Central memory CD8-positive, alpha-beta T cell (primary cell): ENCODE measurements at regions not wholly inside any gene's neighbourhood (a gene's known extent, or its start where the extent isn't known, plus 50 kb on each side); places are given as distances from the start of the nearest gene placed in this dataset.

Experiments used
- ATAC-seq: fragments of 150-1000 bp; cut with Tn5 transposase; replicated peaks from 2 replicates; pipeline ENCODE4 v1.10.0; 2022; ENCODE audit warnings: mild to moderate bottlenecking, moderate FRiP score, moderate number of reproducible peaks; ENCODE audit not compliant: poor library complexity, severe bottlenecking; ENCODE audit errors: extremely low read depth
- DNase-seq, 2 donors: peaks; one replicate each; pipeline ENCODE4 v3.0.0; 2021; ENCODE audit warnings: low spot score in 2 of 2
- H3K27ac Mint-ChIP-seq: one replicate; pipeline ENCODE4 v1.8.0; 2022; ENCODE audit warnings: low read depth, mild to moderate bottlenecking, moderate library complexity, mixed read lengths
- H3K27me3 Mint-ChIP-seq: one replicate; pipeline ENCODE4 v1.8.0; 2022; ENCODE audit warnings: mixed read lengths
- H3K36me3 Mint-ChIP-seq: one replicate; pipeline ENCODE4 v1.8.0; 2022; ENCODE audit warnings: mild to moderate bottlenecking, moderate library complexity, mixed read lengths; ENCODE audit not compliant: insufficient read depth
- H3K4me1 Mint-ChIP-seq: one replicate; pipeline ENCODE4 v1.8.0; 2022; ENCODE audit warnings: mixed read lengths
- H3K4me3 Mint-ChIP-seq: one replicate; pipeline ENCODE4 v1.8.0; 2022; ENCODE audit warnings: mild to moderate bottlenecking, moderate library complexity, mixed read lengths
- H3K9me3 Mint-ChIP-seq: one replicate; pipeline ENCODE4 v1.8.0; 2022; ENCODE audit warnings: mixed read lengths

DNA sequence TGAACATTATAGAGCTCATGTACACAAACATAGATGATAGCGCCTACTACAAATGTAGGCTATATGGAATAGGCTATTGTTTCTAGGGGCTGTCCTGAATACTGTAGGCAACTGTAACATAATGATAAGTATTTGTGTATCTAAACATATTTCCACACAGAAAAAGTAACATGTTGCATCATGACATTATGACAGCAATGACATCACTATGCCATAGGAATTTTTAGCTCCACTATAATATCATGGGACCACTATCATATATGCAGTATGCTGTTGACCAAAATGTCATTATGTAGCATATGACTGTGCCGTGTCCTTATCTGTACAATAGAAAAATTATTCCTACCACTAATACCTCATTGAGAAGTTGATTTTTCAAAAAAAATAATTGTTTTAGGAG, 96.7 kb upstream of the SSTR1 start:
- Mint-ChIP-seq H3K27ac (no peak overlapping the region), H3K9me3 (peaks cover 6% of the 10 kb centered on the region), H3K27me3 (no peaks in the 10 kb centered on the region), H3K4me3 (no peak overlapping the region), H3K36me3 (peaks cover 2% of the 10 kb centered on the region), H3K4me1 (peaks cover 9% of the 10 kb centered on the region)
- DNase-seq (no peak), ATAC-seq (no peak)

DNA sequence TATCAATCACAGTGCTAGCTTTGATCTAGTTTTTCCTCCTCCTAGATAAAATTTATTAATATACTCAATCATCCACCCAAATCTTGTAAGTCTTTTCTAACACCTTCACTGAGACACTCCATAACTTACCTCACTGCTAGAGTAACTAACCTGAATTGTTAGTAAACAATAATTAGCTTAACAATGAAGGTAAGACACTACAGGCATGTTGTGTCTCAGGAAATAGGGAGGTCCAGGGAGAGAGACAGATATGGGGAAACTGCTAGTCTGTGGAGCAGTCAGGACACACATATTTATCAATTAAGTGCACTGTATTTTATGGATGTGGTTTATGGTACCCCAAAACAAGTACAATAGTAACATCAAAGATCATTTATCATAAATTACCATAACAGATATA, 94.2 kb upstream of the SSTR1 start:
- no peak overlapping the region for H3K27ac Mint-ChIP-seq
- no peak overlapping the region for H3K4me3 Mint-ChIP-seq
- ATAC-seq: no peak
- no peak for DNase-seq
- H3K36me3 Mint-ChIP-seq: no peaks in the 10 kb centered on the region
- no peaks in the 10 kb centered on the region for H3K27me3 Mint-ChIP-seq
- peaks cover 6% of the 10 kb centered on the region for H3K9me3 Mint-ChIP-seq
- H3K4me1 Mint-ChIP-seq: no peaks in the 10 kb centered on the region

DNA sequence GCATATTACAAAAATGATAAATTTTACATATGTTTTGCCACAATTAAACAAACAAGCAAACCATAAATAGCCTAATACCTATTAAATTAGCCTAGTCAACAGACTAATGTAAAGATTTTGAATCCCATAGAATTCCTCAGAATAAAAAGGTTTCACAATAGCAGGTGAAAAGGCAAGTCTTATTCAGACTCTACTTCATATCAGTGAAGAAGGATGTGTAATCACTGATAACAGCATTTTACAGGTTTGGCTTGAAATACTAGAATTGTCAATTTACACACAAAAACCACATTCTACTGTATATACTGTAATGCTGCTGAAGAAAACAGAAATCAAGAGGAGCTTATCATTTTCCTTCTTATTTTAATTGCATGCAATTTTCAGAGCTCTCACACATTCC, 90.8 kb upstream of the SSTR1 start:
- Mint-ChIP-seq H3K27ac (no peak overlapping the region), H3K9me3 (no peaks in the 10 kb centered on the region), H3K4me3 (no peak overlapping the region), H3K4me1 (peaks cover 5% of the 10 kb centered on the region), H3K36me3 (no peaks in the 10 kb centered on the region), H3K27me3 (no peaks in the 10 kb centered on the region)
- DNase-seq (no peak), ATAC-seq (no peak)

DNA sequence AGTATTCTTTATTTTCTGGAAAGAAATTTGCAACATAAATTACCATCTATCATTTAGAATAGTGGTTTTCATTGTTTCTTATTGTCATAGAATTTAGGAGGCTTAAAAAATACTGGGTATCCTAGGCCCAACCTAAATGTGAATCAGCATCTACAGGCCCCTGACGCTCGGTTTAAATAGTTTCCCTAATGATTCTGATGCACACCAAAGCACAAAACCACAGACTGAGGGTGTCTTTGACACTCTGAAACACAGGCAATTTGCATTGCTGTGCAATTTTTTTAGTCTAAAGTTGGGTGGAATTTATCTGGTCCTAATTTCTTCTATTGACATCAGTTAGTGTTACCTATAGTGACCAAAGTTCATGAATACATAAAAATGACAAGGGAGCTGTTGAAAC, 87.6 kb upstream of the SSTR1 start:
- no peaks in the 10 kb centered on the region for H3K27me3 Mint-ChIP-seq
- H3K4me3 Mint-ChIP-seq: no peak overlapping the region
- H3K4me1 Mint-ChIP-seq: peaks cover 9% of the 10 kb centered on the region
- no peaks in the 10 kb centered on the region for H3K36me3 Mint-ChIP-seq
- DNase-seq (no peak), ATAC-seq (no peak)
- no peak overlapping the region for H3K27ac Mint-ChIP-seq
- H3K9me3 Mint-ChIP-seq: no peaks in the 10 kb centered on the region

DNA sequence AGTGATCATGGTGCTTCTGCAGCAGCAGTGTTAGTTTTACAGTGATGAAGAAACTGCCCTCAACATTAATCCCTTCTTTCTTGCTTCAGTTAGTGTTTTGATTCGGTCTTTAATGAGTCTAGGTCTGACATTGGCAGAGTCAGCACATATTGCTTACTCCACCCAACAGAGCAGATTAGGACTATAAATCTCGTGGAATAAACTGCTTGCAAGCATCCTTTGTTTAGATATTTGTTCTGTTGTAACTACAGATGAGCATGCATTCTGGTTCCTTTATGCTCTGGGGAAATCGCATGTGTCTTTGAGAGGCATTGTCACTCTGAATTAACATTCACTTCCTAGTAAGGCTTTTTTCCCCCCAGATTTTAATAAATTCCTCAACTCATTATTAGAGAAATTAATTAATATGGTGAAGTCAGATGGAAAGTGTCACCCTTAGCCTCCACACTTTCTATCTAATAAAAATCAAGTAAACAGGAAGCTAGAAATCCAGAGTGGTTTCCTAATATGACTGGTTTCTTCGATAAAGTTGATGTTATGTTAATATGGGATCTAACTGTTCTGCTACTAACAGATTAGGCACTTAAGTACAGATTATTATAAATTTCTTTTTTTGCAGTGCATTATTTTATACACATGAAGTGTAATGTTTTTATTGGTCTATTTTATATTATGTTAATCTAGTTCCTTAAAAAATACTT, 86.2 kb upstream of the SSTR1 start:
- Mint-ChIP-seq H3K27me3 (no peaks in the 10 kb centered on the region), H3K4me1 (peaks cover 9% of the 10 kb centered on the region), H3K27ac (peak overlapping the region; percentile 6), H3K4me3 (peak overlapping the region; percentile 2), H3K36me3 (no peaks in the 10 kb centered on the region), H3K9me3 (no peaks in the 10 kb centered on the region)
- DNase-seq (no peak), ATAC-seq (no peak)

DNA sequence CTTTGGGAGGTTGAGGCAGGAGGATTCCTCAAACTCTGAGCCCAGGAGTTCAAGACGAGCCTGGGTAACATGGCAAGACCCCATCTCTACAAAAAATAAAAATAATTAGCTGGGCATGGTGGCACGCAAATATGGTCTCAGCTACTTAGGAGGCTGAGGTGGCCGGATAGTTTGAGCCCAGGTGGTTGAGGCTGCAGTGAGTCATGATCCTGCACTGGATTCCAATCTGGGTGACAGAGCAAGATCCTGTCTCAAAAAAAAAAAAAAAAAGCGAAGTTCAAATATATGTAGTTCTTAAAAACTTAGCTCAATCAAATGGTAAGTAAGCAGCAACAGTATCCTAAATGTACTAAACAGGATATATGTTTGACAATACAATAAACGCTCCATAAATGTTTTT, 85.5 kb upstream of the SSTR1 start:
- peaks cover 9% of the 10 kb centered on the region for H3K4me1 Mint-ChIP-seq
- H3K36me3 Mint-ChIP-seq: no peaks in the 10 kb centered on the region
- DNase-seq (no peak), ATAC-seq (no peak)
- H3K27me3 Mint-ChIP-seq: no peaks in the 10 kb centered on the region
- no peaks in the 10 kb centered on the region for H3K9me3 Mint-ChIP-seq
- peak overlapping the region; percentile 6 for H3K27ac Mint-ChIP-seq
- no peak overlapping the region for H3K4me3 Mint-ChIP-seq

DNA sequence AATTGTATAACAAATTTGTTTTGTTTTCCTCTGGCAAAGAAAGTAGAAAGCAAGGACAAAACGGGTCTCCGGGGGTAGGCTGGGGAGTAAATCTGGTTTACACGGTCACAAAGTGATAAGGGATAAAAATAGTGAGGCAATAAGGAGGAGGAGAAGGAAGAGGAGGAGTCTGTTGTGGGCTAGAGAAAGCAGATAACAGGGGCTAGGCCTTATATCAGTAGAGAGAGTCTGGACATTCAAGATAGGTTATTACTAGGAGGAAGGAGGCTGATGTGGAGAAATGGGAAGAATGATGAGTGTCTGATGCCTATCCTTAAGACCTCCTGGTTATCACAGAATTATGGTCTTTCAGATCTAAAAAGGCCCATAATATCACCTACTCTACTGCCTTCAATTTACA, 83.2 kb upstream of the SSTR1 start:
- Mint-ChIP-seq H3K27ac (no peak overlapping the region), H3K27me3 (no peaks in the 10 kb centered on the region), H3K4me1 (peaks cover 9% of the 10 kb centered on the region), H3K4me3 (no peak overlapping the region), H3K36me3 (no peaks in the 10 kb centered on the region), H3K9me3 (no peaks in the 10 kb centered on the region)
- no peak for ATAC-seq
- DNase-seq: no peak

DNA sequence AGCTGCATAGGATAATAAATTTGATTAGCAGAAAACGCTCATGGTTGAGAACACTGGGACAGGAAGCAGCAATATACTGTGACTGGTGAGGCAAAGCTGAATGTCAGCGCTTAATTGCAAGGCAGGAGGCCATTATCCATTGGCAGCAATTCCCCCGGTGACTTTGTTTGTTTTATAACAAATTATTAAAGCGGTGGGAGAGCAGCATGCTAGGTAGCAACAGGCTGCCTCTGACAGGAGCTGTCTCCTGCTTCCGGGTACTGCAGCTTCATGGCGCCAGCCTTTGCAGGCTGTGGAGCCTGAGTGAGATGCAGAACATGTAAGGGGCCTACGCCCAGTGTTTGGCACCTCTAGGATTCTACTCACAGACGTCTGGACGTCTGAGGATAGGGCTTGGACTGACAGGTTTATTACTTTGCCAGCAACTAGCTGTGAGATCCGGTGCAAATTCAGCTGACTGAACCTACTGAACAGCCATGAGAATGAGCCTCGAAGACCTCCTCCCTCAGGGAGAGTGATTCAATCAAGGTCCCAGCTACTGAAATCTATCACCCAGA, 82.1 kb upstream of the SSTR1 start:
- H3K27ac Mint-ChIP-seq: no peak overlapping the region
- no peaks in the 10 kb centered on the region for H3K36me3 Mint-ChIP-seq
- no peaks in the 10 kb centered on the region for H3K27me3 Mint-ChIP-seq
- no peak overlapping the region for H3K4me3 Mint-ChIP-seq
- no peaks in the 10 kb centered on the region for H3K9me3 Mint-ChIP-seq
- ATAC-seq: no peak
- DNase-seq: no peak
- peaks cover 20% of the 10 kb centered on the region for H3K4me1 Mint-ChIP-seq

DNA sequence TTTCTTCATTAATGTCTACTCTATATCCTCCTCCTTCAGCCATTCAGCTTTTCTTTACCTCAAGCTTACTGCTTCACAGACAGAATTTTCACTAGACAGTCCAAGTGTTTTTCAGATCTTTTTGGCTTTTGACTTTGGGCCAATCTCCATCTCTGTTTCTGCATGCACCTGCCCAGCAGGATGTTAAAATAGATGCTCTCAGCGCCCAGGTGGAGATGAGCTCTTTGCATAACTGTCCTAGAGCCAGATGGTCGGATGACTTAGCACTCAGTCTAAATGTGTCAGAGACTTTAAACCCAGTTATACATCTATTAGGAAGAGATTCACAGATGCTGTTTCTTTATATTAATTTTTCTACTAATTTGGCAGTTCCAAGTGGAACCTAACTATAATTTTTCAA, 80.3 kb upstream of the SSTR1 start:
- peaks cover 1% of the 10 kb centered on the region for H3K36me3 Mint-ChIP-seq
- no peak overlapping the region for H3K27ac Mint-ChIP-seq
- DNase-seq (no peak), ATAC-seq (no peak)
- H3K9me3 Mint-ChIP-seq: no peaks in the 10 kb centered on the region
- no peak overlapping the region for H3K4me3 Mint-ChIP-seq
- H3K4me1 Mint-ChIP-seq: peaks cover 18% of the 10 kb centered on the region
- no peaks in the 10 kb centered on the region for H3K27me3 Mint-ChIP-seq

DNA sequence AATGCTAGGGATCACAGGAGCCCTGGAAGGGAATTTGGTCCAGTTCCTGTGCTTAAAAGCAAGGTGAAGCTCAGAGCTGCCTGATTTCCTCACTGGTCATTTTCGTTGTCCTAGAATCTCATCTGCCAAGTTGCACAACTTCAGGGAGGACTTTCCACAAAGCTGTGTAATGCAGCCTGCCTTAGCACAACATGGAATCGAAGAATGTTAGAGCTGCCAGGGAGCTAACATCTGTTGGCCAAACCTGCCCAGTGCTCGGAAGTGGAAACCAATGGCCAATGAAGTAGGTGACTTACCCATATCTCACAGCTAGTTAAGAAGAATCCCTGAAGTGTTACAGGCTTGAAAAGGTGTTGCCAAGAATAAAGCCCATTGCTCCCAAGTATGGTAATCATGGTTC, 79.9 kb upstream of the SSTR1 start:
- no peak overlapping the region for H3K4me3 Mint-ChIP-seq
- no peaks in the 10 kb centered on the region for H3K27me3 Mint-ChIP-seq
- ATAC-seq: no peak
- peaks cover 18% of the 10 kb centered on the region for H3K4me1 Mint-ChIP-seq
- H3K27ac Mint-ChIP-seq: no peak overlapping the region
- H3K9me3 Mint-ChIP-seq: no peaks in the 10 kb centered on the region
- DNase-seq: no peak
- H3K36me3 Mint-ChIP-seq: peaks cover 1% of the 10 kb centered on the region

DNA sequence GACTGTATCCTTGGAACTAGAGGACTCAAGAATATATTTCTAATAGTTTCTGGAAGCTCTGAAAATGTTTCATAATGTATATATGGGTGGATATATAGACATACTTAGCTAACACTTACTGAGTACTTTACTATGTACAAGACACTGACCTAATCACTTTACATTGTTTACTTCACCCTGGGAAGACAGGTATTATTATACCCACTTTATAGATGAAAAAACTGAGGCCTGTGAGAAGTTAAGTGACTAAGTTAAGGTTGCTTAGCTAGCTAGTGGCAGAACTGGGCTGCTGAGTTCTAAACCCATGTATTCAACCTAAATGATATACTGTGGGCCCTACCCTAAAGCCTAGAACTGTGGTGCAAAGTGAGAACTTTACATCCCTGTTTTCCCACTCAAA, 79.1 kb upstream of the SSTR1 start:
- peaks cover 3% of the 10 kb centered on the region for H3K36me3 Mint-ChIP-seq

DNA sequence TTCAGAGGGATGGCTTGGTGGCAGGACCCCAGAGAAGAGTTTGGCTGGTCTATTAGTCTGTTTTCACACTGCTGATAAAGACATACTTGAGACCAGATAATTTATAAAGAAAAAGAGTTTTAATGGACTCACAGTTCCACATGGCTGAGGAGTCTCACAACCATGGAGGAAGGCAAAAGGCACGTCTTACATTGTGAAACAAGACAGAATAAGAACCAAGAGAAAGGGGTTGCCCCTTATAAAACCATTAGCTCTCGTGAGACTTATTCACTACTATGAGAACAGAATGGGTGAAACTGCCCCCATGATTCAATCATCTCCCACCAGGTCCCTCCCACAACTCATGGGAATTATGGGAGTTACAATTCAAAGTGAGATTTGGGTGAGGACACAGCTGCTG, 78.5 kb upstream of the SSTR1 start:
- Mint-ChIP-seq H3K4me3 (no peak overlapping the region), H3K36me3 (peaks cover 3% of the 10 kb centered on the region), H3K27ac (peak overlapping the region; percentile 72), H3K4me1 (peaks cover 14% of the 10 kb centered on the region), H3K27me3 (no peaks in the 10 kb centered on the region), H3K9me3 (no peaks in the 10 kb centered on the region)
- DNase-seq (no peak), ATAC-seq (no peak)

More for the DNA sequence above, 79.1 kb upstream of the SSTR1 start:
- H3K27ac Mint-ChIP-seq: no peak overlapping the region
- H3K4me3 Mint-ChIP-seq: no peak overlapping the region
- H3K27me3 Mint-ChIP-seq: no peaks in the 10 kb centered on the region
- H3K4me1 Mint-ChIP-seq: peaks cover 18% of the 10 kb centered on the region
- ATAC-seq (no peak), DNase-seq (no peak)
- H3K9me3 Mint-ChIP-seq: no peaks in the 10 kb centered on the region

DNA sequence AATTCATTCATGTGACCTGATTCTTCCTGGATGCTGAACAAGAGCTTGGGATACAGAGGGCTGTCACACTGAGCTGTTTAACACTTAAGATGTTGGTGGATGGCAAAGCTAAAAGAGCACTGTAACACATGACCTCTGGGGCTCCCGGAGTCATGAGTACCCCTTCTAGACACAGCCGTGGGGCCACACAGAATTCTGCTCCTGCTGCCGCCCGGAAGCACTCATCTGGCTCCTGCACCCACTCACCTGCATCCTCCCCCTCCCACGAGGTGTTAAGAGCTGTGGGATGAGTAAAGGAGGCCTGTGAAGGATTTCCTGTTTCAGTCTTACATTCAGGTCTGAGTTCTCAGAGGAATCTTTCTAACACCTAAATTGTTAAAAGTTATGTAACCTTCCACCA, 78.0 kb upstream of the SSTR1 start:
- ATAC-seq: peak; percentile 68
- Mint-ChIP-seq H3K4me1 (peaks cover 14% of the 10 kb centered on the region), H3K27ac (peak overlapping the region; percentile 72), H3K27me3 (no peaks in the 10 kb centered on the region), H3K4me3 (peak overlapping the region; percentile 41), H3K36me3 (peaks cover 3% of the 10 kb centered on the region), H3K9me3 (no peaks in the 10 kb centered on the region)
- DNase-seq: no peak
